CD4-positive, alpha-beta T cell (primary cell): ENCODE measurements at regions not wholly inside any gene's neighbourhood (a gene's known extent, or its start where the extent isn't known, plus 50 kb on each side); places are given as distances from the start of the nearest gene placed in this dataset.

Source experiments
- ATAC-seq: fragments of 200-7000 bp; cut with Tn5 transposase; one replicate; pipeline ENCODE4 v1.10.0; 2022; ENCODE audit warnings: mild to moderate bottlenecking; ENCODE audit not compliant: poor library complexity
- CTCF ChIA-PET: fragments of 350-600 bp; sonication (Branson Sonifier 250); formaldehyde crosslinking; loops from one replicate; lab custom pipeline; 2021; ENCODE audit warnings: antibody characterized with exemption, inconsistent platforms; lab: Charles Lee
- POLR2A ChIA-PET: fragments of 350-600 bp; sonication (Branson Sonifier 250); formaldehyde crosslinking; loops from one replicate; lab custom pipeline; 2021; ENCODE audit warnings: antibody characterized with exemption, inconsistent platforms; lab: Charles Lee
- DNase-seq, 14 experiments: peaks; one replicate each; pipeline ENCODE4 v3.0.0-alpha.2; 2013 to 2020; ENCODE audit warnings: mixed read lengths in 2 of 14
- H3K27ac ChIP-seq, 2 donors: one replicate each; pipeline versions ENCODE4 v1.5.1 to v1.7.0; 2013; ENCODE audit warnings: low read length in 2 of 2, low read depth in 1 of 2, mild to moderate bottlenecking in 1 of 2
- H3K27me3 ChIP-seq, 2 experiments: 1 replicate in 1 of 2; 2 replicates in 1 of 2; pipeline versions ENCODE4 v1.6.1 to v1.7.0; 2013; ENCODE audit warnings: low read length in 2 of 2, control low read depth in 1 of 2, mild to moderate bottlenecking in 1 of 2, moderate library complexity in 1 of 2; ENCODE audit not compliant: insufficient read depth in 2 of 2, control insufficient read depth in 1 of 2
- H3K36me3 ChIP-seq: one replicate; pipeline ENCODE4 v1.6.1; 2013; ENCODE audit warnings: low read length, control low read depth; ENCODE audit not compliant: insufficient read depth
- H3K4me1 ChIP-seq: one replicate; pipeline ENCODE4 v1.6.1; 2013; ENCODE audit warnings: low read length, control low read depth; ENCODE audit not compliant: insufficient read depth
- H3K4me3 ChIP-seq: one replicate; pipeline ENCODE4 v1.5.1; 2013; ENCODE audit warnings: mild to moderate bottlenecking, low read length, moderate library complexity
- H3K9me3 ChIP-seq, 2 experiments: 1 replicate in 1 of 2; 2 replicates in 1 of 2; pipeline versions ENCODE4 v1.6.1 to v1.7.0; 2013; ENCODE audit warnings: low read length in 2 of 2, mild to moderate bottlenecking in 2 of 2, control low read depth in 1 of 2, moderate library complexity in 1 of 2; ENCODE audit not compliant: control insufficient read depth in 1 of 2, insufficient read depth in 1 of 2
- H3K27ac Mint-ChIP-seq: one replicate; pipeline ENCODE4 v1.8.0; 2020; ENCODE audit warnings: mixed read lengths
- H3K27me3 Mint-ChIP-seq: one replicate; pipeline ENCODE4 v1.8.0; 2021; ENCODE audit warnings: mixed read lengths
- H3K36me3 Mint-ChIP-seq: one replicate; pipeline ENCODE4 v1.8.0; 2021; ENCODE audit warnings: low read depth, mixed read lengths
- H3K4me1 Mint-ChIP-seq: one replicate; pipeline ENCODE4 v1.8.0; 2021; ENCODE audit warnings: low read depth, mixed read lengths
- H3K4me3 Mint-ChIP-seq: one replicate; pipeline ENCODE4 v1.8.0; 2020; ENCODE audit warnings: mild to moderate bottlenecking, mixed read lengths
- H3K9me3 Mint-ChIP-seq: one replicate; pipeline ENCODE4 v1.8.0; 2020; ENCODE audit warnings: mixed read lengths
- intact Hi-C, 2 experiments: fragments of 100-400 bp; cut with DNase I in 1 of 2; cut with micrococcal nuclease in 1 of 2; formaldehyde crosslinking; loops; one replicate each; pipeline versions ENCODE4 v1.15.1 to v1.9.0; 2023 to 2025; cut with DNase I, micrococcal nuclease
- TF ChIP-seq, protein P1 (sequence below): fragments of 200-600 bp; IDR thresholded peaks from one replicate; pipeline ENCODE4 v1.8.0; 2022; ENCODE audit warnings: antibody characterized with exemption, mild to moderate bottlenecking

DNA sequence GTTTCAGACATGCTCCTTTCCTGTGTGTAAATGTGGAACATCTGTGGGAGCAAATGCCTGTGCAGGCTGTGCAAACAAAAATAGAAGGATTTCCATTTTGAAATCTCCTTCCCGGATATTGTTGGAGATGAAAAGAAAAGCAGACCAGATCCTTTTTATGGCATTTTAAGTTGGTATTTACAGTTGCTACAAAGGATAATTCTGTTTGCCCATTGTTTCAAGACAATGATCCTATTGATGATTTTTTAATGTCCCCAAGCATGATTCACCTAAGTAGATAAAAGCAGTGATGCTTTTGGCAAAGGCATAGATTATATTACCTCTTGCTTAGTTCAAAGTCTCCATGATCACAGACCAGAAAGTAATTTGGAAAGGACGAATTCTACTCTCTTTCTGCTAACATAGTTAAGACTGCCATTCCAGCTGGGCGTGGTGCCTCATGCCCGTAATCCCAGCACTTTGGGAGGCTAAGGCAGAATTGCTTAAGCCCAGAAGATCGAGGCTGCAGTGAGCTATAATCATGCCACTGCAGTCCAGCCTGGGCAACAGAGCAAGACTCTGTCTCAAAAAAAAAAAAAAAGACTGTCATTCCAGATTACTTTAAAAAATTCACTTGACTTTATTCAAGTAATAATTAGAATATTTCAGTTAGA, 209.6 kb upstream of the SLC39A10 start:
- peaks cover 0 to 2% of the 10 kb centered on the region in 2 experiments for H3K9me3 ChIP-seq
- ChIA-PET POLR2A (no interaction called here), CTCF (no interaction called here)
- intact Hi-C loops, result no loop called here
- TF ChIP-seq, protein P1, sequence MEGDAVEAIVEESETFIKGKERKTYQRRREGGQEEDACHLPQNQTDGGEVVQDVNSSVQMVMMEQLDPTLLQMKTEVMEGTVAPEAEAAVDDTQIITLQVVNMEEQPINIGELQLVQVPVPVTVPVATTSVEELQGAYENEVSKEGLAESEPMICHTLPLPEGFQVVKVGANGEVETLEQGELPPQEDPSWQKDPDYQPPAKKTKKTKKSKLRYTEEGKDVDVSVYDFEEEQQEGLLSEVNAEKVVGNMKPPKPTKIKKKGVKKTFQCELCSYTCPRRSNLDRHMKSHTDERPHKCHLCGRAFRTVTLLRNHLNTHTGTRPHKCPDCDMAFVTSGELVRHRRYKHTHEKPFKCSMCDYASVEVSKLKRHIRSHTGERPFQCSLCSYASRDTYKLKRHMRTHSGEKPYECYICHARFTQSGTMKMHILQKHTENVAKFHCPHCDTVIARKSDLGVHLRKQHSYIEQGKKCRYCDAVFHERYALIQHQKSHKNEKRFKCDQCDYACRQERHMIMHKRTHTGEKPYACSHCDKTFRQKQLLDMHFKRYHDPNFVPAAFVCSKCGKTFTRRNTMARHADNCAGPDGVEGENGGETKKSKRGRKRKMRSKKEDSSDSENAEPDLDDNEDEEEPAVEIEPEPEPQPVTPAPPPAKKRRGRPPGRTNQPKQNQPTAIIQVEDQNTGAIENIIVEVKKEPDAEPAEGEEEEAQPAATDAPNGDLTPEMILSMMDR, result no peak
- no peaks in the 10 kb centered on the region for H3K4me1 Mint-ChIP-seq
- H3K9me3 Mint-ChIP-seq, result peaks cover 5% of the 10 kb centered on the region
- no peak overlapping the region for H3K4me3 Mint-ChIP-seq
- no peak overlapping the region for H3K27ac Mint-ChIP-seq
- H3K36me3 ChIP-seq, result no peaks in the 10 kb centered on the region
- no peak overlapping the region for H3K4me3 ChIP-seq
- H3K4me1 ChIP-seq, result no peaks in the 10 kb centered on the region
- no peaks in the 10 kb centered on the region for H3K27me3 ChIP-seq
- H3K36me3 Mint-ChIP-seq, result no peaks in the 10 kb centered on the region
- ATAC-seq, result no peak
- DNase-seq, result no peak
- no peaks in the 10 kb centered on the region for H3K27me3 Mint-ChIP-seq
- H3K27ac ChIP-seq, result no peak overlapping the region

DNA sequence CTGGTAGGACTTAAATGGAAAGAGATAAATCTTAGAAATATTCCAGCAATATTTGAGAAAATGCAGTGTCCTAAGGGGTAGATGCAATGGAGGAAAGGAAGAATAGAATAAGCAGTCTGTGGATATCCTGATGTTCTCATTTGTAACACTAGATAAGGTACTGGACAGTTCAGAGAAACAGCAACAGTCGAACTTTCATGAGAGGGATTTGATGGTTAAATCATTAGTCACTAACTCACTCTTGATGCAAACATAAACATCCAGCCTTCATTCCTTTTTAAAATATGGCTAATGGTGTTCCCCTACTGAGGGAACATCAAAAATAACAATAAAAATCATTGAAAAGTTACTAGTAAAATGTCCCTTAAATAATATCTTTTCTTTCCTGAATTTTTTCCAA, 211.4 kb upstream of the SLC39A10 start:
- Histone ChIP-seq H3K9me3 (peaks cover 2 to 17% of the 10 kb centered on the region in 2 experiments), H3K27ac (no peak overlapping the region), H3K27me3 (no peaks in the 10 kb centered on the region), H3K4me3 (no peak overlapping the region), H3K4me1 (no peaks in the 10 kb centered on the region), H3K36me3 (no peaks in the 10 kb centered on the region)
- TF ChIP-seq, protein P1, result no peak
- ChIA-PET POLR2A (no interaction called here), CTCF (no interaction called here)
- Mint-ChIP-seq H3K4me1 (no peaks in the 10 kb centered on the region), H3K27ac (no peak overlapping the region), H3K4me3 (no peak overlapping the region), H3K36me3 (peaks cover 8% of the 10 kb centered on the region), H3K27me3 (no peaks in the 10 kb centered on the region), H3K9me3 (peaks cover 8% of the 10 kb centered on the region)
- intact Hi-C loops, result no loop called here
- DNase-seq, result no peak
- ATAC-seq, result no peak

DNA sequence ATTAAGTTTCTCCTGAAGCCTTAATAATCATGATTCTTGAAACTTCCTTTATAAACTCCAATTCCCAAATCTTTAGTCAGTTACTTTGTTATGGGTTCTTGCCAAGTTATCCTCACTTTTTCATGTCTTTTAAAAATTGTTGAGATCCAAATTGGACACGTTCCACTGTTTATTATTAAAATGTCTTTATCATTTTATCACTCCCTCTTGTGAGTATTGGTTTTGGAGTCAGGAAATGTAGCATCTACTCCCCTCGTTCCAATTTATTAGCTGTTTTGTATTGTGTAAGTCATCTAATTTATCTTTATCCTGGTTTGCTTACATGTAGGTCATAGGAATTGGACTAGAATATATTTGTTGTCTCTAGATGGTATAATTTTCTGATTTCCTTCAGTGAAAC, 213.1 kb upstream of the SLC39A10 start:
- intact Hi-C loops, result no loop called here
- Mint-ChIP-seq H3K27ac (no peak overlapping the region), H3K9me3 (peaks cover 8% of the 10 kb centered on the region), H3K4me1 (no peaks in the 10 kb centered on the region), H3K27me3 (no peaks in the 10 kb centered on the region), H3K36me3 (peaks cover 8% of the 10 kb centered on the region), H3K4me3 (no peak overlapping the region)
- Histone ChIP-seq H3K4me1 (no peaks in the 10 kb centered on the region), H3K4me3 (no peak overlapping the region), H3K27me3 (no peaks in the 10 kb centered on the region), H3K27ac (no peak overlapping the region), H3K36me3 (no peaks in the 10 kb centered on the region), H3K9me3 (peaks cover 14 to 17% of the 10 kb centered on the region in 2 experiments)
- ChIA-PET POLR2A (no interaction called here), CTCF (no interaction called here)
- ATAC-seq (no peak), DNase-seq (no peak)
- TF ChIP-seq, protein P1, result no peak
